Activated B cell treated with CpG ODN at 0.5 μM for 24 hours (primary cell): ENCODE measurements at regions not wholly inside any gene's neighbourhood (a gene's known extent, or its start where the extent isn't known, plus 50 kb on each side); places are given as distances from the start of the nearest gene placed in this dataset.

Experiments used
- ATAC-seq: fragments of 200-7000 bp; cut with Tn5 transposase; one replicate; pipeline ENCODE4 v1.10.0; 2021; ENCODE audit warnings: low read depth, mild to moderate bottlenecking, moderate library complexity
- CTCF ChIA-PET: fragments of 350-600 bp; sonication (Branson Sonifier 250); formaldehyde crosslinking; loops from one replicate; lab custom pipeline; 2021; ENCODE audit warnings: antibody characterized with exemption; lab: Charles Lee
- POLR2A ChIA-PET: fragments of 350-600 bp; sonication (Branson Sonifier 250); formaldehyde crosslinking; loops from one replicate; lab custom pipeline; 2021; ENCODE audit warnings: antibody characterized with exemption; lab: Charles Lee
- DNase-seq: peaks from one replicate; pipeline ENCODE4 v3.0.0; 2022
- H3K27ac Mint-ChIP-seq: one replicate; pipeline ENCODE4 v1.8.0; 2020; ENCODE audit warnings: mixed read lengths
- H3K27me3 Mint-ChIP-seq: one replicate; pipeline ENCODE4 v1.8.0; 2021; ENCODE audit warnings: mixed read lengths
- H3K36me3 Mint-ChIP-seq: one replicate; pipeline ENCODE4 v1.8.0; 2021; ENCODE audit warnings: low read depth, mixed read lengths
- H3K4me1 Mint-ChIP-seq: one replicate; pipeline ENCODE4 v1.8.0; 2021; ENCODE audit warnings: mixed read lengths
- H3K4me3 Mint-ChIP-seq: one replicate; pipeline ENCODE4 v1.8.0; 2020; ENCODE audit warnings: mild to moderate bottlenecking, mixed read lengths
- H3K9me3 Mint-ChIP-seq: one replicate; pipeline ENCODE4 v1.8.0; 2020; ENCODE audit warnings: mixed read lengths
- intact Hi-C: fragments of 100-400 bp; cut with micrococcal nuclease; formaldehyde crosslinking; loops from one replicate; pipeline ENCODE4 v1.15.1; 2024
- TF ChIP-seq, protein P1 (sequence below): fragments of 200-600 bp; IDR thresholded peaks from one replicate; pipeline ENCODE4 v1.8.0; 2022; ENCODE audit warnings: antibody characterized with exemption, mild to moderate bottlenecking

- DNase-seq (no peak), ATAC-seq (no peak)
- intact Hi-C loops: no loop called here
- H3K4me3 Mint-ChIP-seq: no peak overlapping the region
- ChIA-PET CTCF (no interaction called here), POLR2A (no interaction called here)
- no peaks in the 10 kb centered on the region for H3K4me1 Mint-ChIP-seq
- TF ChIP-seq, protein P1, sequence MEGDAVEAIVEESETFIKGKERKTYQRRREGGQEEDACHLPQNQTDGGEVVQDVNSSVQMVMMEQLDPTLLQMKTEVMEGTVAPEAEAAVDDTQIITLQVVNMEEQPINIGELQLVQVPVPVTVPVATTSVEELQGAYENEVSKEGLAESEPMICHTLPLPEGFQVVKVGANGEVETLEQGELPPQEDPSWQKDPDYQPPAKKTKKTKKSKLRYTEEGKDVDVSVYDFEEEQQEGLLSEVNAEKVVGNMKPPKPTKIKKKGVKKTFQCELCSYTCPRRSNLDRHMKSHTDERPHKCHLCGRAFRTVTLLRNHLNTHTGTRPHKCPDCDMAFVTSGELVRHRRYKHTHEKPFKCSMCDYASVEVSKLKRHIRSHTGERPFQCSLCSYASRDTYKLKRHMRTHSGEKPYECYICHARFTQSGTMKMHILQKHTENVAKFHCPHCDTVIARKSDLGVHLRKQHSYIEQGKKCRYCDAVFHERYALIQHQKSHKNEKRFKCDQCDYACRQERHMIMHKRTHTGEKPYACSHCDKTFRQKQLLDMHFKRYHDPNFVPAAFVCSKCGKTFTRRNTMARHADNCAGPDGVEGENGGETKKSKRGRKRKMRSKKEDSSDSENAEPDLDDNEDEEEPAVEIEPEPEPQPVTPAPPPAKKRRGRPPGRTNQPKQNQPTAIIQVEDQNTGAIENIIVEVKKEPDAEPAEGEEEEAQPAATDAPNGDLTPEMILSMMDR: no peak
- no peak overlapping the region for H3K27ac Mint-ChIP-seq
- H3K36me3 Mint-ChIP-seq: no peaks in the 10 kb centered on the region
- peaks cover 5% of the 10 kb centered on the region for H3K9me3 Mint-ChIP-seq
- peaks cover 10% of the 10 kb centered on the region for H3K27me3 Mint-ChIP-seq
These were observed 203.5 kb upstream of the PLXNC1 start for GRCh38 chr12:93944911-93945310.

DNA sequence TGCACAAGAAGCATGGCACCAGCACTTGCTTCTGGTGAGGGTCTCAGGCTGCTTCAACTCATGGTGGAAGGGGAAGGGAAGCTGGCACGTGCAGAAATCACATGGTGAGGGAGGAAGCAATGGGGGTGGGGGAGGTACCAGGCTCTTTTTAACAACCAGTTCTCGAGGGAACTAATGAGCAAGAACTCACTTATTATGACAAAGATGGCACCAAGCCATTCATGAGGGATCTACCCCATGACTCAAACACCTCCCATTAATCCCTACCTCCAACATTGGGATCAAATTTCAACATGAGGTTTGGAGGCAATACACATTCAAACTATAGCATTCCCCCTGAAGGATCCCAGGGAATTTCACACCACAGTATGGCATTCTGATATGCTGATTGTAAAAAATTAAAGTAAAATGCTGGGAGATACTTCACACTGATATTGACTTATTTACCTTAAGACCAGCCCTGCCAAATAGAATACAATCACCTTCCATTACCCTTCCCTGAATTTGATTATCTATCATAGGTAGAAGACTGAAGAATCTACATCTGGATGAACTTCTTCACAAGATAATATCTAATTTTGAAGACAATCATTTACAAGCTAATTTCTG lies 201.7 kb upstream of the PLXNC1 start:
- Mint-ChIP-seq H3K27me3 (peaks cover 10% of the 10 kb centered on the region), H3K9me3 (peaks cover 5% of the 10 kb centered on the region), H3K4me3 (no peak overlapping the region), H3K36me3 (no peaks in the 10 kb centered on the region), H3K4me1 (no peaks in the 10 kb centered on the region), H3K27ac (no peak overlapping the region)
- CTCF ChIA-PET: interaction anchor here (1.2 kb wide), 1 partner anchor 155 kb away, joined by 4 read pairs; no protein-coding TSS in a partner anchor
- POLR2A ChIA-PET: interaction anchor here (0.5 kb wide), 1 partner anchor 47 kb away, joined by 3 read pairs; no protein-coding TSS in a partner anchor
- intact Hi-C loops: no loop called here
- no peak for DNase-seq
- TF ChIP-seq, protein P1: no peak
- ATAC-seq: no peak

GRCh38 chr12:93947486-93947885 lies 200.9 kb upstream of the PLXNC1 start:
- Mint-ChIP-seq H3K36me3 (no peaks in the 10 kb centered on the region), H3K9me3 (peaks cover 5% of the 10 kb centered on the region), H3K4me1 (no peaks in the 10 kb centered on the region), H3K4me3 (no peak overlapping the region), H3K27ac (no peak overlapping the region), H3K27me3 (peaks cover 10% of the 10 kb centered on the region)
- TF ChIP-seq, protein P1: no peak
- ChIA-PET POLR2A (interaction anchor here (0.5 kb wide), 1 partner anchor 47 kb away, joined by 3 read pairs; no protein-coding TSS in a partner anchor), CTCF (interaction anchor here (1.2 kb wide), 1 partner anchor 155 kb away, joined by 4 read pairs; no protein-coding TSS in a partner anchor)
- ATAC-seq (no peak), DNase-seq (no peak)
- intact Hi-C loops: no loop called here

- intact Hi-C loops: no loop called here
These were observed 198.1 kb upstream of the PLXNC1 start for GRCh38 chr12:93950311-93950710.

More at GRCh38 chr12:93950311-93950710, 198.1 kb upstream of the PLXNC1 start:
- Mint-ChIP-seq H3K36me3 (no peaks in the 10 kb centered on the region), H3K27ac (no peak overlapping the region), H3K27me3 (peaks cover 10% of the 10 kb centered on the region), H3K4me3 (no peak overlapping the region), H3K4me1 (no peaks in the 10 kb centered on the region), H3K9me3 (peaks cover 5% of the 10 kb centered on the region)
- TF ChIP-seq, protein P1: no peak
- ATAC-seq (no peak), DNase-seq (no peak)
- ChIA-PET CTCF (no interaction called here), POLR2A (no interaction called here)
